ENCODE measurements at regions not wholly inside any gene's neighbourhood (a gene's known extent, or its start where the extent isn't known, plus 50 kb on each side); places are given as distances from the start of the nearest gene placed in this dataset.
"Not testable (repeated sequence)": the region's sequence is repeated elsewhere in the genome, so short reads cannot be mapped to it uniquely, and the experiment has no call there.

DNA sequence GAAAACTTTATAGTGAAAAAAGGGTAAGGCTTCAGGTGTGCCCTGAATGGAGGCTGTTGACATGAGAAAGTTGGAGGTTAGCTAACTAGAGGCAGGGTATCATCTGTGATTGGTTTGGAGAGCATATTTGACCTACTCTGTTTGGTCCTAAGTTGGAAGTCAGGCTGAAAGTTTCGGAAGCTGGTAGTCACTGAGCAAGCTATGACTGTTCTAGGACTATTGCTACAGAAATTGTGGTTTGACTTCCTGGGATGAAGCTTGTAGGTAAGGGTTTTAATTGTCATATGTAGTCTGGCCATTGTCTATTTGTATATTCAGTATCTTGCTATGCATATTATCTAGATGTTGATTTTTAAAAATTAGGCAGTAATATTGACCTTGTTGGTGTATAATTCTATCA lies 565.0 kb downstream of the TMEM135 start:
- no peak overlapping the region for H3K4me3 ChIP-seq (ENCODE audit: low read depth, low read length)
- TF ChIP-seq, protein P1, sequence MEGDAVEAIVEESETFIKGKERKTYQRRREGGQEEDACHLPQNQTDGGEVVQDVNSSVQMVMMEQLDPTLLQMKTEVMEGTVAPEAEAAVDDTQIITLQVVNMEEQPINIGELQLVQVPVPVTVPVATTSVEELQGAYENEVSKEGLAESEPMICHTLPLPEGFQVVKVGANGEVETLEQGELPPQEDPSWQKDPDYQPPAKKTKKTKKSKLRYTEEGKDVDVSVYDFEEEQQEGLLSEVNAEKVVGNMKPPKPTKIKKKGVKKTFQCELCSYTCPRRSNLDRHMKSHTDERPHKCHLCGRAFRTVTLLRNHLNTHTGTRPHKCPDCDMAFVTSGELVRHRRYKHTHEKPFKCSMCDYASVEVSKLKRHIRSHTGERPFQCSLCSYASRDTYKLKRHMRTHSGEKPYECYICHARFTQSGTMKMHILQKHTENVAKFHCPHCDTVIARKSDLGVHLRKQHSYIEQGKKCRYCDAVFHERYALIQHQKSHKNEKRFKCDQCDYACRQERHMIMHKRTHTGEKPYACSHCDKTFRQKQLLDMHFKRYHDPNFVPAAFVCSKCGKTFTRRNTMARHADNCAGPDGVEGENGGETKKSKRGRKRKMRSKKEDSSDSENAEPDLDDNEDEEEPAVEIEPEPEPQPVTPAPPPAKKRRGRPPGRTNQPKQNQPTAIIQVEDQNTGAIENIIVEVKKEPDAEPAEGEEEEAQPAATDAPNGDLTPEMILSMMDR (IDR thresholded peaks at IDR 0.05; ENCODE audit: low read depth, low read length) = no peak

DNA sequence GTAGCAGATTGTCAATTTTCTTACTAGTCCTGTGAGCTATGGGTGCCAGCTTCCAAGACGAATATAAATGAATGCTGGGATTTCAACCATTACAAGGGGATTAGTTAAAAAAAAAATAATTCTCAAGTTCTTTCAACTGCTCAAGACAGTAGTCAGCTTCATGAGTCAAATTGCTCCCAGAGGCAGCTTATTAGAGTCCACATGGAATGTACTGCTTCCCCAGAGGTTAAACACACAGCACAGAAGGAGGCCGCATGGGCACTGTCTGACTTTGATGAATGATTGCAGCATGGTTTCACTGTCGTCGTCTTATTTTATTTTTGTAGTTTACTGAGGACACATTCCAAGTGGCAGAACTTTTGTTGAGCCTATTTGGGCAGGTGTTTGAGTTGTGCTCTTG lies 563.2 kb downstream of the TMEM135 start:
- TF ChIP-seq, protein P1 (IDR thresholded peaks at IDR 0.05; ENCODE audit: low read depth, low read length) = no peak
- H3K4me3 ChIP-seq (ENCODE audit: low read depth, low read length) = no peak overlapping the region

DNA sequence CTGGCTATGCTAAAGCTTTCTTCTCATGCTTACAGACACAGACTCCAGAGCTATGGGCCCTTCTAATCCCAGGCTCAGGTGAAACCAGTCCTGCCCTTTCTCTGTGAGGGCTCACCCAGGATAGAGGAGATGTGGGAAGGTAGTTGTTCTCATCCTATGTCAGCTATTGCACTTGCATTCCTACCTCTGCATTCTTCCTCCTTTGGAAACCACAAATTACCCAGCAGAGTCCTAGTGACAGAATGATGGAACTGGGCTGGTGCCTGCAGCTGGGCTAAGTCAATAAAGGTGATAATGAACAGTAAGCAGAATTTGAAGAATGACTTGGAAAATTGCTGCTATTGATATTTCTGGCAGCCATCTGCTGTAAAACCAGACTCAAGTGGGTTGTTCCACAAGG lies 560.0 kb downstream of the TMEM135 start:
- TF ChIP-seq, protein P1 (IDR thresholded peaks at IDR 0.05; ENCODE audit: low read depth, low read length) = no peak

DNA sequence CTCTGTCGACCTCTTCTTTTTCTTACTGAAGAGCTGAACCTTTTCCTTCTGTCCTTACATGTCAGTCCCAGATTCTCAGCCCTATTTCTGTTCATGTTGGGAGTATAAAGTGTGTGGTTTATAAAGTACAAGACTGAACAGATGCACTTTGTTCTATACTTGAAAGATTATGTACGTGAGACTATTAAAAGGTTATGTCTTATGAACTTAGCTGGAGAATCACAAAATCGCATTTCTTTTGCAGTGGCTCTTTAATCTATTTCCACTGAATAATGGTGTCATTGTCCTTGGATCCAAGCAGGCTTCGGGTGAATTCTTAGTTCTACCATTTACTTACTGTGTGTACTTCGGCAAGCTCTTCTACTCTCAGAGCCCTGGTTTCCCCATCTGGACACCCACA lies 558.4 kb downstream of the TMEM135 start:
- TF ChIP-seq, protein P1 (IDR thresholded peaks at IDR 0.05; ENCODE audit: low read depth, low read length) = no peak
- no peak overlapping the region for H3K4me3 ChIP-seq (ENCODE audit: low read depth, low read length)

More for the DNA sequence above, 560.0 kb downstream of the TMEM135 start:
- H3K4me3 ChIP-seq (ENCODE audit: low read depth, low read length) = no peak overlapping the region

DNA sequence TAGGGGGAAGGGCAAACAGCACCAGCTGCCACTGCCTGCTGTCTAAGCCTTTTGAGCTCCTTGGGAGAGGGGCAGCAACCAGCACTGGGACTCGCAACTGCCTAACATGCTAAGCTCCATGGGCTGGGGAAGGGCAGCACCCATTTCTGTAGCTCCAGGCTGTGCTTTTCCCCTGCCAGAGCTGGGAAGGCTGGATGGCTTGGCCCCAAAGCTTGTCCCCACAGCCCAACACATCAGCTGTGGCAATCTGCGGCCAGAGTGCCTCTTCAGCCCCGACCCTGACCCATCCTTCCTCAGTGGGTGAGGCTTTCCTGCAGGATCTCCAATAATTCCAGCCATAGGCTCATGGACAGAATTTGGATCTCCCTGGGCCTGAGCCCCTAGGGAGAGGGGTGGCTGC lies 551.3 kb downstream of the TMEM135 start:
- TF ChIP-seq, protein P1 (IDR thresholded peaks at IDR 0.05; ENCODE audit: low read depth, low read length) = no peak
- H3K4me3 ChIP-seq (ENCODE audit: low read depth, low read length) = no peak overlapping the region

DNA sequence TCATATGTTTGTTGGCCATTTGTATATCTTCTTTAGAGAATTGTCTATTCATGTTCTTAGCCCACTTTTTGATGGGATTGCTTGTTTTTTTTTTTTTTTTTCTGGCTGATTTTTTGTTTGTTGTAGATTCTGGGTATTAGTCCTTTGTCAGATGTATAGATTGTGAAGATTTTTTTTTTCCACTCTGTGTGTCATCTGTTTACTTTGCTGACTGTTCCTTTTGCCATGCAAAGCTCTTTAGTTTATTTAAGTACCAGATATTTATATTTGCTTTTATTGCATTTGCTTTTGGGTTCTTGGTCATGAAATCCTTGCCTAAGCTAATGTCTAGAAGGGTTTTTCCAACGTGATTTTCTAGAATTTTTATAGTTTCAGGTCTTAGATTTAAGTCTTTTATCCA lies 547.9 kb downstream of the TMEM135 start:
- H3K4me3 ChIP-seq (ENCODE audit: low read depth, low read length) = not testable (repeated sequence)

DNA sequence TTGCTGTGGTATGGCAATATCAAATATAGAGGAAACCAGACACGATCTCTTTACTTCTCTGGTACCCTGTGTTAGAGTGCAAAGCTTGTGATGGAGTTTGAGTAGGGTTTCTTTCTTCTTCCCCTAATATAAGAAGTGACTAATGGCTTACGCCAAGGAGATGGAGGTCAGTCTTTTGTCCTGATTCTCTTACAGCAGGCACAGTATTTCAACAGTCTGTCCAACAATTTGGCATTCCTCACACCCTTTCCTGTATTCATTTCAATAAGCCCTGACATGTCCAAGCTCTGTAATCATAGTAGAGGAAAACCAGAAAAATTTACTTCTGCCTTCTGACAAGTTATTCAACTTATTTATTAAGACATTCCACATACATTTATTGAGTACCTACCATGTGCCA lies 546.2 kb downstream of the TMEM135 start:
- TF ChIP-seq, protein P1 (IDR thresholded peaks at IDR 0.05; ENCODE audit: low read depth, low read length) = no peak
- no peak overlapping the region for H3K4me3 ChIP-seq (ENCODE audit: low read depth, low read length)

DNA sequence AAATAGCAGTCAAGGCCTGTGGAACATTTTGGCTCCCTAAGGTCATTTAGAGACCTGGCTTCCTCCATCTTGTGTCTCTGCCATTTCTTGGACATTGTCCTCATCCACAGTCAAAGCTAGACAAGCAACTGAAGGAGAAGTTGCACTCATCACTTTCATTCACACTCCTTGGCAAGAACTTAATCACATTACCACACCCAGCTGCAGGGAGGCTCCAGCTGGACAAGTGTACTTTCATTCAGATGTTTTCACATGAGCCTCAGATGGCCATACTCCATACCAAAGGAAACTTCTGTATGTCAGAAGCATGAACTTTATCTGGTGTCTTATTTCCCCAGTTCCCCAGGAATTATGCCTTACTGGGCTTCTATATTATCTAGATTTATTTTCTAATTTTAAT lies 537.4 kb downstream of the TMEM135 start:
- H3K4me3 ChIP-seq (ENCODE audit: low read depth, low read length) = no peak overlapping the region
- TF ChIP-seq, protein P1 (IDR thresholded peaks at IDR 0.05; ENCODE audit: low read depth, low read length) = no peak
